HG02884 (cell line): ENCODE measurements at regions not wholly inside any gene's neighbourhood (a gene's known extent, or its start where the extent isn't known, plus 50 kb on each side); places are given as distances from the start of the nearest gene placed in this dataset.

Experiments
- ATAC-seq: cut with Tn5 transposase; IDR thresholded peaks from one replicate; pipeline ENCODE4 v1.9.1; 2021; ENCODE audit warnings: mild to moderate bottlenecking, moderate library complexity; ENCODE audit not compliant: unreplicated experiment

DNA sequence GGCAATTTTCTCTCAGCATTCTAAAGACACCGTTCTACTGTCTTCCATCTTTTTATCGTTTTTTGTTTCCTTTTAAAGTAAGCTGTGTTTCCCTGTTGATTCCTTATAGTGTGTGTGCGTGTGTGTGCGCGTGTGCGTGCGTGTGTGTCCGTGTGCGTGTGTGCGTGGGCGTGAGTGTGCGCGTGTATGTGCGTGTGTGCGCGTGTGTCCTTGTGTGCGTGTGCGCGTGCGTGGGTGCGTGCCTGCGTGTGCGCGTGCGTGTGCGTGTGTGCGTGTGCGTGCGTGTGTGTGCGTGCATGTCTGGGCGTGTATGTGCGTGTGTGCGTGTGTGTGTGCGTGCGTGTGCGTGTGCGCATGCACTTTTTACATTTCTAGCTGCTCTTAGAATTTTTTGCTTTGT lies 1033.7 kb downstream of the BRD1 start:
- no peak for ATAC-seq

GRCh38 chr22:48786679-48786996 lies 1041.0 kb downstream of the BRD1 start:
- ATAC-seq: no peak

GRCh38 chr22:48785792-48786678 lies 1041.6 kb downstream of the BRD1 start:
- no peak for ATAC-seq

DNA sequence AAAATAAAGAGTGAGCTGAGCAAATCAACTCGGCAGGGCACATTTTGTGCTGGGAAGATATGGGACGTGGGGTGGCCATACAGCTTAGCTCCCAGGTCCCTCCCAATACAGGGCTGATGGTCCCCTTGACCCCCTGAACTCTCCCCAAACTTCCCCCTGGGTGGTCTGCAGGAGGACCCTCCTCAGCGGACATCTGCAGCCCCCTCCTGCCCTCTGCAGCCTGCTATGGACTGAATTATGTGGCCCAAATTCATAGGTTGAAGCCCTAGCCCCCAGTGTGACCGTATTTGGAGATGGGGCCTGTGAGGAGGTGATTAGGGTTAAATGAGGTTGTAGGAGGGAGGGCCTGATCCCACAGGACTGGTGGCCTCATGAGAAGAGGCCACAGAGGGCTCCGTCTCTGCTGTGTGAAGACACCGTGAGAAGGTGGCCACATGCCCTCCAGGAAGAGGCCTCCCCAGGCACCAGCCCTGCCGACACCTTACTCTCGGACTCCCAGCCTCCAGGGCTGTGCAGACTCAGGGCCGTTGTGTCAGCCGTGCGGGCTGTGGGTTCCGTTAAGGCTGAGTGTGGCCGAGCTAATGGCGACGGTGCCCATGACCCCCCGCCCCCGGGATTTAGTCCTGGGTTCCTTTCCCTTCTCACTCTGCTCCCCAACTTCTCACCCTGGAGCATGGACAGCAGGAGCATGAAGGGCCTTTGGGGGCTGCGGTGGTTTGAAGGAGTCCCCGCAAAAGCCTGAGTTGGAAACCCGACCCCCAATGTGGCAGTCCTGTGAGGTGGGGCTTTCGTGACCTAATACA lies 1042.8 kb downstream of the BRD1 start:
- no peak for ATAC-seq

GRCh38 chr22:48783821-48784266 lies 1043.8 kb downstream of the BRD1 start:
- ATAC-seq: no peak

GRCh38 chr22:48782811-48783511 lies 1044.7 kb downstream of the BRD1 start:
- ATAC-seq: no peak

- no peak for ATAC-seq
Measured at GRCh38 chr22:48782326-48782725, 1045.3 kb downstream of the BRD1 start.

GRCh38 chr22:48781868-48782267 lies 1045.8 kb downstream of the BRD1 start:
- ATAC-seq: no peak

GRCh38 chr22:48781391-48781790 lies 1046.3 kb downstream of the BRD1 start:
- no peak for ATAC-seq

- ATAC-seq: no peak
Measured at GRCh38 chr22:48780597-48781277, 1046.9 kb downstream of the BRD1 start.

DNA sequence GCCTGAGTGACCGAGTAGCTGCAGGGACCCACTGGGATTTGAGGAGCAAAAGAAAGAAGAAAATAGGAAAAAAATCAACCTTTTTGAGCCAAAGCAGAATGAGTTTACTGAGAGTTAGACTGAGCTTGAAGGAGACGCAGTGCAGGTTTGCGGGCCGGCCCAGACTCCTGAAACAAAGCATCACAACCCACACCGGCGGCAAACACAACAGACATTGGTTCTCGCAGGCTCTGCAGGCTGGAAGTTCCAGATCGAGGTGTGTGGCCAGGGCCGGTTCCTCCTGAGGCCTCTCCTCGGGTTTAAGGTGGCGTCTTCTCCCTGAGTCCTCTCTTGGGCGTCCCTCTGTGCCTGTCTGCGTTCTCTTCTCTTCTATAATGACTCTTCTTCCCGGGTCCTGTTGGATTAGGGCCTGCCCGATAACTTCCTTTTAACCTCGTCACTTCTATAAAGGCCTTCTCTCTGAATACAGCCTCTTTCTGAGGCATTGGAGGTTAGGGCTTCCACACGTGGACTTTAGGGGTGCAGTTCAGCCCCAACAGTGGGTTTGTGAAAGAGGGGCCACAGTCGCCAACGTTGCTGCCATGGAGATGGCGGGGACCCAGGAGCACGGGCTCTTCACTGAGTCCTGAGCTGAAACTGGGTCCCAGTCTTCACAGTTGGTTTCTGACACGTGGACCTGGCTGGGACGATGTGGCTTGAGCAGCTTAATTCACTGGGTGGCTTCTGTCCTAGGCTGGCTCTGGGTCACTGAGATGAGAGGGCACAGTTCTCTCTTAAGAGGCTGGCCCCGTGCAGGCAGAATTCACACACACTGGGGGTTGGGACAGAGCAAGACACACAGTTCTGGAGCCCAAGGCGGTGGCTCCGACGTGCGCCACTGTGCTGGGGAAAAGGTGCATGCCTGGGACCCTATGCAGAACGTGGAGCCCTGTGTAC lies 1047.7 kb downstream of the BRD1 start:
- ATAC-seq: no peak

- ATAC-seq: no peak
Measured at GRCh38 chr22:48779211-48779643, 1048.4 kb downstream of the BRD1 start.

GRCh38 chr22:48778308-48779195 lies 1049.1 kb downstream of the BRD1 start:
- ATAC-seq: no peak

DNA sequence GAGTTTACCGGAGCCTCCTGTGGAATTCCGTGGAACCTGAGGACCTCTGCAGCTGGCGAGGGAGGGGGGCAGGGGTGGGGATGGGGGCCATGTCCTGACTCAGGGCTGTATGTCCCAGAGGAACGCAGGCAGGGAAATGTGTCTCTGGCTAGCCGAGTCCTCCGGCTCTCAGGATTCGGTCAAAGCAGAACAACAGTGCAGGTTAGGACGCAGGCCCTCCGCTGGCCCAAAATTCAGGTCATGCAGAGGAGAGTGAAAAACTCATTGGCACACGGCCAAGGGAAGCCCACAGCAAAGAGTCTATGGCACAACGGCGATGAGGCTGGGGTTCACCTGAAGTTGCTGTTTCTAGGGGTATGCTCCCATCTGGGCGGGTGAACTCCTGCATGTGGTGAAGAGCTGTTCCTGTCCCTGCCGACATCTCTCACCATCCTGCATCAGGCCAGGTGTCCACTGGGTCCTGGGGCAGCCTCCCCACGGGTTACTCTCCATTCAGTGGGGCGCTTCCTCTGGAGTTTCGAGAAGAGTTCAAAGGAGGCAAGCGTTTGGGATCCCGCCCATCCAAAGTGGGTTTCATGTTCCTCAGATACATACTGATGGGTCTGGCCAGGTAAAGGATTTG lies 1055.3 kb downstream of the BRD1 start:
- no peak for ATAC-seq

DNA sequence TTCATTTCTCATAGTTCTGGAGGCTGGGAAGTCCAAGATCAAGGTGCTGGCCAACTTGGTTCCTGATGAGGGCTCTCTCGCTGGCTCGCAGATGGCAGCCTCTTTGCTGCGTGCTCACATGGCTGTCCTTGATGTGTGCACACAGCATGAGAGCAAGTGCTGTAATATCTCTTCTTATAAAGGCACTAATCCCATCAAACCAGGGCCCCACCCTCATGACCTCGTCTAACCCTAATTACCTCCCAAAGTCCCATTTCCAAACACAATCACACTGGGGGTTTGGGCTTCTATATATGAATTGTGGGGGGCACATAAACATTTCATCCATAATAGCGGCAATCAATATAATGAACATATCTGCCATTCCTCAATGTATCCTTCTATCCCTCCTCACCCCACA lies 1062.1 kb downstream of the BRD1 start:
- no peak for ATAC-seq

DNA sequence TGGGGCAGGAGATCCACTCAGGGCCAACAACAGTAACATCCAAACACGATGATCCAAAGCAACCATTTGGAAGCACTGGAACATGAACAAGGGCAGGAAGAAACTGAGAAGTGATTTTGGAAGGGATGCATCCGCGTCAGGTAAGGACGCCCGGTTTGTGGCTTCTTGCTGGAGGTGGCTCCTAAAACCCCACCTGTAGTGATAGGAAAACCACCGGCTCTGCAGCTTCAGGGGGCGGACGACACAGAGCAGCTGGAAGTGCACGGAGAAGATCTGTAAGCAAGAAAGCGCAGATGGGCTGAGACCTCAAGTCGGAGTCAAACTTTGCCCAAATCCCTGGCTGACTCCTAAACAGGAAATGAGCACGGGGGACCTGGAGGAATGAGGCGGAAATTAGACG lies 1066.1 kb downstream of the BRD1 start:
- ATAC-seq: no peak

DNA sequence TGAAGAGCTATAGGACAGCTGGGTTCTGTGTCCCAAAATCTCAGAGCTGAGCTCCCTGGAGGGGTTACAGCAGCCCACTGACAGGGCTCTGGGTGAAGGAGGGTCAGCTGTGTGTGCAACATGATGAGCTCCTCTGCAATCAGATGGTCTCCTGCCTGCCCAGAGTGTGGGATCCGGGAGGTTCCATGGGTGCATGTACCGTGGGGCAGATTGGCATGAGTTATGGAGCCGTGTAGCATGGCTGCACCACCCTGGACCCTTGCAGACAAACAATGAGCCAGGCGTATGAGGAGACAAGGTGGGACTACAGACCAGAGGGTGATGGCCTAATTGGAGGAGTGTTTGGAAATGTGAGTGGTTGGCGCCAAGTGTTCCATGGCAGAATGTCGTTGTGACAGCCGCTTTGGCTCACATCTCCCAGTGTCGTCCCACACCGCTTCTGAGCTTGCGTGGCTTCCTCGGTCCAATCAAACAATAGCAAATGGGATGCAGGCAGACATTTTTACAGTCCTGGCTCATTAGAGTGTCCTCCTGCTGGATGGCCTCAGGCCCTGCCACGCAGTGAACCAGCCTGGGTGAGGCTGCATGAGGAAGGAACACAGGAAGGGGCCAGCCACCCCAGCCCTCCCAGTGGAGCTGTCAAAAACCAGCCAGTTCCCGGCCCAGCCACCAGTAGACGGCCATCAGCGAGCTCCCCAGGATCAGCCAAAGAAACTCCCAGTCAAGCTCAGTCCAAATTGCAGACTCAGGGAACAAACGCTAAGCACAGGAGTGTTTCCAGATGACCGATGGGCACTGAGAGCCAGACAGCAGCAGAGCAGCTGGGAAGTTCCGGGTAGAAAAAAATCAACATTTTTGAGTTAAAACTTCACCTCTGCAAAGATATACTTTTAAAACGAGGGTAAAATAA lies 1066.9 kb downstream of the BRD1 start:
- no peak for ATAC-seq
